Frontal cortex (tissue), 3 donors: ENCODE measurements at regions not wholly inside any gene's neighbourhood (a gene's known extent, or its start where the extent isn't known, plus 50 kb on each side); places are given as distances from the start of the nearest gene placed in this dataset.
"Not testable (repeated sequence)": the region's sequence is repeated elsewhere in the genome, so short reads cannot be mapped to it uniquely, and the experiment has no call there.

Experiments used
- DNase-seq, 2 donors: peaks; one replicate each; pipeline ENCODE4 v3.0.0; 2012; ENCODE audit warnings: low spot score in 2 of 2
- FAIRE-seq: peaks from 2 replicates; lab custom pipeline; 2012; peaks lifted over from hg19 to GRCh38; lab: Jason Lieb, UNC
- donor health status: control.
- donor health status: control.
- donor health status: control.

- FAIRE-seq, result no peak
- no peak for DNase-seq
Measured at GRCh38 chr4:89511776-89512175, 204.2 kb upstream of the GPRIN3 start.

GRCh38 chr4:89509708-89510281 is 202.2 kb upstream of the GPRIN3 start:
- DNase-seq, result no peak
- no peak for FAIRE-seq

GRCh38 chr4:89506866-89507491 is 199.4 kb upstream of the GPRIN3 start:
- no peak for DNase-seq
- no peak for FAIRE-seq

- DNase-seq (no peak), FAIRE-seq (no peak)
Measured at GRCh38 chr4:89502581-89502980, 195.0 kb upstream of the GPRIN3 start.

- no peak for FAIRE-seq
- no peak for DNase-seq
Measured at GRCh38 chr4:89497517-89498308, 190.1 kb upstream of the GPRIN3 start.

GRCh38 chr4:89496851-89497250 is 189.3 kb upstream of the GPRIN3 start:
- no peak for DNase-seq
- FAIRE-seq, result no peak

- DNase-seq, result no peak
- FAIRE-seq, result no peak
Measured at GRCh38 chr4:89493367-89493766, 185.8 kb upstream of the GPRIN3 start.

GRCh38 chr4:89492581-89493071 is 185.0 kb upstream of the GPRIN3 start:
- DNase-seq (no peak), FAIRE-seq (no peak)

- FAIRE-seq (no peak), DNase-seq (no peak)
Measured at GRCh38 chr4:89491761-89492160, 184.2 kb upstream of the GPRIN3 start.

- not testable (repeated sequence) for DNase-seq, FAIRE-seq
Measured at GRCh38 chr4:89489921-89490431, 182.4 kb upstream of the GPRIN3 start.

- no peak for DNase-seq
- no peak for FAIRE-seq
Measured at GRCh38 chr4:89489338-89489771, 181.8 kb upstream of the GPRIN3 start.

GRCh38 chr4:89488736-89489135 is 181.1 kb upstream of the GPRIN3 start:
- no peak for FAIRE-seq
- no peak for DNase-seq

- FAIRE-seq (no peak), DNase-seq (no peak)
Measured at GRCh38 chr4:89486673-89487072, 179.1 kb upstream of the GPRIN3 start.

GRCh38 chr4:89486042-89486441 is 178.4 kb upstream of the GPRIN3 start:
- no peak for FAIRE-seq

GRCh38 chr4:89483833-89484232 is 176.2 kb upstream of the GPRIN3 start:
- DNase-seq (no peak), FAIRE-seq (no peak)

More at GRCh38 chr4:89486042-89486441, 178.4 kb upstream of the GPRIN3 start:
- no peak for DNase-seq

- no peak for DNase-seq
- no peak for FAIRE-seq
Measured at GRCh38 chr4:89482926-89483595, 175.5 kb upstream of the GPRIN3 start.

- no peak for DNase-seq
- FAIRE-seq, result no peak
Measured at GRCh38 chr4:89482251-89482650, 174.7 kb upstream of the GPRIN3 start.

GRCh38 chr4:89469930-89470375 is 162.4 kb upstream of the GPRIN3 start:
- DNase-seq, result no peak
- FAIRE-seq, result no peak

GRCh38 chr4:89469516-89469915 is 161.9 kb upstream of the GPRIN3 start:
- DNase-seq (no peak), FAIRE-seq (no peak)

- DNase-seq, result no peak
- no peak for FAIRE-seq
Measured at GRCh38 chr4:89468602-89469001, 161.0 kb upstream of the GPRIN3 start.
